Astrocyte of the spinal cord (primary cell): ENCODE measurements at regions not wholly inside any gene's neighbourhood (a gene's known extent, or its start where the extent isn't known, plus 50 kb on each side); places are given as distances from the start of the nearest gene placed in this dataset.
A peak's percentile ranks its signal among the peaks of the same experiment; 100 is the strongest.

ENCODE experiments used
- DNase-seq: peaks from one replicate; pipeline ENCODE4 v3.0.0; 2011; ENCODE audit warnings: low read depth, low spot score
- H3K4me3 ChIP-seq: 2 replicates; pipeline ENCODE4 v1.5.1; 2011; ENCODE audit warnings: low read depth, mild to moderate bottlenecking, low read length, moderate library complexity
- in situ Hi-C: cut with HindIII; loops from 2 replicates; pipeline ENCODE4 v1.10.0; 2017; ENCODE audit warnings: low sequenced_read_pairs
- TF ChIP-seq, protein P1 (sequence below): IDR thresholded peaks from 2 replicates; pipeline ENCODE4 v1.5.1; 2012; ENCODE audit warnings: low read depth, mild to moderate bottlenecking, low read length, inconsistent platforms

DNA sequence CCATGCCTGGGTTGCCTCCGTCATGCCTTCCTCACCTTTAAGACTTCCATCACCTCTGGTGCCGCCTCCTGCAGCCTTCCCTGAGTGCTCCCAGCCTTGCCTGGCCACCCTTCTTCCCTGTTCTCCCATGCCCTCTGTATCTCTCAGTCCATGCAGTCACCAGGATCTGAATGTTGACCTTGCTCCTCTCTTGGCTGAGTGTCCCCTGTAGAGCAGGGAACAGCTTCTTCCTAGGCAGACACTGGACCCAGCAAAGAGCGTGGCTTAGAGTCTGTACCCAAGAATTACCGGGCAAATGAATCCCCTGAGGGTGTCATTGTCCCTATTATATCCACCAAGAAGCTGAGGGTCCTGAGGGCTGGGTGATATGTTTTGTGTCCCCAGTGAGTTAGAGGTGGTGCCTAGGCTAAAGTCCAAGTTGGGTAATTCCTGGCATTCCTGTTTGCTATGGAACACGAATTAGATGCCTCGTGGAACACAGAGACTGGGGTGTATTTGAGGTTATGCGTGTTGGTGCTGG, 505.6 kb downstream of the RPS24 start:
- H3K4me3 ChIP-seq: no peak overlapping the region
- in situ Hi-C loops: no loop called here
- DNase-seq: no peak
- TF ChIP-seq, protein P1, sequence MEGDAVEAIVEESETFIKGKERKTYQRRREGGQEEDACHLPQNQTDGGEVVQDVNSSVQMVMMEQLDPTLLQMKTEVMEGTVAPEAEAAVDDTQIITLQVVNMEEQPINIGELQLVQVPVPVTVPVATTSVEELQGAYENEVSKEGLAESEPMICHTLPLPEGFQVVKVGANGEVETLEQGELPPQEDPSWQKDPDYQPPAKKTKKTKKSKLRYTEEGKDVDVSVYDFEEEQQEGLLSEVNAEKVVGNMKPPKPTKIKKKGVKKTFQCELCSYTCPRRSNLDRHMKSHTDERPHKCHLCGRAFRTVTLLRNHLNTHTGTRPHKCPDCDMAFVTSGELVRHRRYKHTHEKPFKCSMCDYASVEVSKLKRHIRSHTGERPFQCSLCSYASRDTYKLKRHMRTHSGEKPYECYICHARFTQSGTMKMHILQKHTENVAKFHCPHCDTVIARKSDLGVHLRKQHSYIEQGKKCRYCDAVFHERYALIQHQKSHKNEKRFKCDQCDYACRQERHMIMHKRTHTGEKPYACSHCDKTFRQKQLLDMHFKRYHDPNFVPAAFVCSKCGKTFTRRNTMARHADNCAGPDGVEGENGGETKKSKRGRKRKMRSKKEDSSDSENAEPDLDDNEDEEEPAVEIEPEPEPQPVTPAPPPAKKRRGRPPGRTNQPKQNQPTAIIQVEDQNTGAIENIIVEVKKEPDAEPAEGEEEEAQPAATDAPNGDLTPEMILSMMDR: no peak

GRCh38 chr10:78540355-78541076, 506.9 kb downstream of the RPS24 start:
- DNase-seq: peak; percentile 30
- TF ChIP-seq, protein P1: no peak
- in situ Hi-C loops: no loop called here
- no peak overlapping the region for H3K4me3 ChIP-seq

DNA sequence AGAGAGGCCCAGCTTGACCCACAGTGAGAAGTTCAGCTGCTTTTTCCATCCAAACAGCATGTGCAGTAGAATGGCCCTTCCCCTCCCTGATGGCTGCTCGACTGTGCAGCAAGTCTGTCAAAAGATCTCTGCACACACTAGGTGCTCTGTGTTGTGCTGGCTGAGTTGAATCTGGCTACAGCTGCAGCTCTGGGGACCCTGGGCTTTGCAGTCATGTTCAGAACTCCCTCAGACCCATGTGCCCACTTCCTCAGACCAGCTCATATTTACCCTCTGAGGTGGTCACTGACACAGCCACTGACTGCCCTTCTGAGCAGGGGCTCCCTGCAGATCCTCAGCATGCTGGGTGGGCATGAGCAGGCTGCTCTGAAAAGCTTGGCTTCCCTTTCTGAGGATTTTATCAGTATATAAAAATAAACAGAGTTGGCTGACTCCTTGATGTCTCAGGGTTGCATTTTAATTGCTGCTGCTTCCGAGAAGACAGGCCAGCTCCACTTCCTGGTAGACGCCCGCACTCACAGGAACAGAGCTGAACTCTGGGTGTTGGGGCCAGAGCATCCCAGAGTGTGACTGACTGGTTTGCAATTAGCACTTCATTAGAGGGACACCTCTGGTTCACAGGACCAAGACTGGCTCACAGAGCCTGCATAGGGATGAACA, 507.9 kb downstream of the RPS24 start:
- DNase-seq: peak; percentile 54
- TF ChIP-seq, protein P1: no peak
- in situ Hi-C loops: no loop called here
- H3K4me3 ChIP-seq: no peak overlapping the region

GRCh38 chr10:78542141-78542489, 508.5 kb downstream of the RPS24 start:
- TF ChIP-seq, protein P1: no peak
- in situ Hi-C loops: no loop called here
- no peak overlapping the region for H3K4me3 ChIP-seq
- no peak for DNase-seq

DNA sequence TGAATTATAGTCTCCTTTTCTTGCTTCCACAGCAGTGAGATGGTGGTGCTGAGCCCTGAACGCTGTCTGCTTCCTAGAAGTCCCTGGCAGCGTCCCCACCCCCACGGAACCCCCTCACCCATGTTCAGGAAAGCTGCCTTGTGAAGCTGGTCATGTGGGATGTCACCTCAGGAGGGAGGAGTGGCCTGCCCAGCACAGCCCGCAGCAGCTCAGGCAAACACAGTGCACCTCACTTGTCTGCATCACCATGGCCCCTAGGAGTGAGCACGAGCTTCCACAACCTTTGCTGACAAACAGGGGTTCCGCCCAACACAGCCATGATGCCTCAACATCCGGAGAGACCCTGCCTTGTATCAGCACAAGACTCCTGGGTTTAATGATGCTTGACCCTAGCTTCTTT, 508.9 kb downstream of the RPS24 start:
- no peak for DNase-seq
- no peak overlapping the region for H3K4me3 ChIP-seq
- in situ Hi-C loops: no loop called here
- TF ChIP-seq, protein P1: no peak

DNA sequence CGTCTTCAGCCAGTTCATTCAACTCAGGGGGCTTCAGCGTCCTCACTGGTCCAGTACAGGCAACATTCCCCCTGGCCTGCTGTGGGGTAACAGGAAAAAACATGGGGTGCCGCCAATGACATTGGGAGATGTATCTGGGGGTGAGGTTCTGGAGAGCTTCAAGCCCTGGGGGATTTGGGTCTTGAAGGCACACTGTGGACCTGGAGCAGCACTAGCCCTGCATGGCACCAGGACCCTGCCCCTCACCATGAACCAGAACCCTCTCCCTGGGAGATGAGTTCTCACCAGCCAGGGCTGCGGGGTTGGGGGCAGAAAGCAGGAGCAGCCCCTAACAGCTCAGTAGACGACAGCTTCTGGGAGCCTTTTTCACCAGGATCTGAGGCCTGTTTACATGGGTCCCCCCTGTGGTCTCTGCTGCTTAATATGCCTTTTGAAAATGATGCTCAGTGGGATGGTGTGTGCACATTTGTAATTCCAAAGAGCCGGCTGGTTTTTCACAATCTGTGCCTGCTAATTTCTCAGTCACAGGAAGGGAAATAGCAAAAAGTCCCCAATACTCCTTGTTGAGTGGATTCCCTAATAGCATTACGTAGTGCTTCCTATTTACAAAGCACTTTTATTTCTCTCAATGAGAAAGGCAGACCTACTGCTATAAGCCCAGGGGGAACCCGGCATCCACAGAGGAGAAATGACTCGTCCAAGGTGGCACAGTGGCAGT, 509.5 kb downstream of the RPS24 start:
- no peak for DNase-seq
- in situ Hi-C loops: no loop called here
- no peak overlapping the region for H3K4me3 ChIP-seq
- TF ChIP-seq, protein P1: no peak
